LNCAP (cell line): ENCODE measurements at regions not wholly inside any gene's neighbourhood (a gene's known extent, or its start where the extent isn't known, plus 50 kb on each side); places are given as distances from the start of the nearest gene placed in this dataset.

ENCODE experiments used
- TF ChIP-seq, protein P1 (sequence below): fragments of 450-650 bp; IDR thresholded peaks from 2 replicates; pipeline ENCODE4 v1.5.1; 2017; ENCODE audit warnings: mild to moderate bottlenecking

DNA sequence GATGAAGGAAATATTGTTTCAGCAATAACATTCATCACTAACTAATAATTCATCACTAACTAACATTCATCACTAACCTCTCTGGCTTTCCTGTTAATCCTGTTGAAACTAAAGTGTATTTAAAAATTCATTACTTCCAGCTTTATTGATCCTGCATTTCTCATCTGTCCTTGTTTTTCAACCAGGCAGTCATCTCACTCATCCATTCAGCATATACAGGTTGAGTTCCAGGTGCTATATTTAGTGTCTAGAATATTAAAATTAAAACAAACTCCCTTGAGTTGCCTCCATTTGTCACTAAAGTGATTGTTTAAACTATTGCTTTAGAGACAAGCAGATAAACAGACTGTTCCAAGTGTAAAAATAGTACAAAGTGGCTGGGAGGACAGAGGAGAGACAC lies 58.1 kb downstream of the ATXN7L3B start:
- TF ChIP-seq, protein P1, sequence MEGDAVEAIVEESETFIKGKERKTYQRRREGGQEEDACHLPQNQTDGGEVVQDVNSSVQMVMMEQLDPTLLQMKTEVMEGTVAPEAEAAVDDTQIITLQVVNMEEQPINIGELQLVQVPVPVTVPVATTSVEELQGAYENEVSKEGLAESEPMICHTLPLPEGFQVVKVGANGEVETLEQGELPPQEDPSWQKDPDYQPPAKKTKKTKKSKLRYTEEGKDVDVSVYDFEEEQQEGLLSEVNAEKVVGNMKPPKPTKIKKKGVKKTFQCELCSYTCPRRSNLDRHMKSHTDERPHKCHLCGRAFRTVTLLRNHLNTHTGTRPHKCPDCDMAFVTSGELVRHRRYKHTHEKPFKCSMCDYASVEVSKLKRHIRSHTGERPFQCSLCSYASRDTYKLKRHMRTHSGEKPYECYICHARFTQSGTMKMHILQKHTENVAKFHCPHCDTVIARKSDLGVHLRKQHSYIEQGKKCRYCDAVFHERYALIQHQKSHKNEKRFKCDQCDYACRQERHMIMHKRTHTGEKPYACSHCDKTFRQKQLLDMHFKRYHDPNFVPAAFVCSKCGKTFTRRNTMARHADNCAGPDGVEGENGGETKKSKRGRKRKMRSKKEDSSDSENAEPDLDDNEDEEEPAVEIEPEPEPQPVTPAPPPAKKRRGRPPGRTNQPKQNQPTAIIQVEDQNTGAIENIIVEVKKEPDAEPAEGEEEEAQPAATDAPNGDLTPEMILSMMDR, result no peak

DNA sequence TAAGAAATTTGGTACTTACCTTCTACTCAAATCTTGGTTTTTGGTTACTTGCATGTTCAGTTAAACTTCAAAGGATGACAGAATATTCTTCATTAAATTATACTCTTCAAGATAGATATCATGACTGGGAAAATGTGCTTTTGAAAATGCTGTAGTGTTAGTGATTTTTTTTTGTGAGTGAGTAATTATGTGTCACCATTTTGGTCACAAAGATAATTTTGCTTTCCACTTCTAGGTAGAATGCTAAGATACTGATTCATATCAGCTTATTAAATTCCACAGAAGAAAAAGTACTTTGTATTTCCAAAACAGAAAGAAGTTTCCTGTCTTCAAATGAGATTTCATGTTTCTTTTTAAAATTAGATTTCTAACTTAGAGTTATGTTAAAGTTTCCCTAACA lies 61.2 kb downstream of the ATXN7L3B start:
- TF ChIP-seq, protein P1, result no peak

DNA sequence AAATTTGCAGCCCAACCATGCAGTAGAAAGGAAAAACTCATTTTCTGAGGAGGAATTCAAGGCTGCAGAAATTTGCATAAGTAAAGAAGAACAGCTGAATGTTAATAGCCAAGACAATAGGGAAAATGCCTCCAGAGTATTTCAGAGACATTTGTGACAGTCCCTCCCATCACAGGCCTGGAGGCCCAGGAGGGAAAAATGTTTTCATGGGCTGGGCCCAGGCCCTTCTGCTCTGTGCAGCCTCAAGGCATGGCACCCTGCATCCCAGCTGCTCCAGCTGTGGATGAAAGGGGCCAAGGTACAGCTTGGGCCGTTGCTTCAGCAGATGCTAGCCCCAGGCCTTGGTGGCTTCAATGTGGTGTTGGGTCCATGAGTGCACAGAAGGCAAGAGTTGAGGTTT lies 62.3 kb downstream of the ATXN7L3B start:
- TF ChIP-seq, protein P1, result no peak

DNA sequence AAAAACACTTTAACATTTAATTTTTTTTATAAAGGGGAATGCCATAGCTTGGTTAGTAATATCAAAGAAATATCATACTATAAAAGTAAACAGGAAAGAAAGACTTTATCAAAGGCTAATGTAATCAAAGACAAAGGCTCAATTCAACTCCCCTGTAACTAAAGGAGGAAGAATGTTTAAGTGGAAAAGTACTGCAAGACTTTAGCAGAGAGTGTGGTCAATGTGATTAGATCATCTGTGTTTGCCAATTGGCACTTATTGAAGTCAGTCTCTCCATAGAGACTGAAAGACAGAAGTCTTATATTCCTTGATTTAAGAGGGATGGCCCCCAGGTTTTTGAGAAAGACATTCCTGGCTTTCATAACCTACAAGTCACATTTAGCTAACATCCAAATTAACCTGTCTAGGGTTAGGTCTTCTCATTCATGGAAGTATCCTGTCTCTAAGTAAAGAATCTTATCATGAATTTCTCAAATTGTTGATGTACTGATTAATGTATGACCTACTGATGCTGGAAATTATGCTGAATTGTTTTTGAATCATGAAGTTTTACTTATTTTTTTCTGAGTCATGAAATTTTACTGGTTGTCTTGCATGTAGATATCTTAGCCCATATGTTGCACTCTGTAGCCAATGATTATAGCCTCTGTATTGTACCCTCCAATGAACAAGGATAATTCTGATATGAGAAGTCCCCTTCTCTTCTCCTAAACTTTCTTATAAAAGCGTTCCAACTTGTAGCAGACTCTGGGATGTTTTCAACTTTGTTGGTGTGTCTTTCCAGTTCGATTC lies 65.4 kb downstream of the ATXN7L3B start:
- TF ChIP-seq, protein P1, result no peak

DNA sequence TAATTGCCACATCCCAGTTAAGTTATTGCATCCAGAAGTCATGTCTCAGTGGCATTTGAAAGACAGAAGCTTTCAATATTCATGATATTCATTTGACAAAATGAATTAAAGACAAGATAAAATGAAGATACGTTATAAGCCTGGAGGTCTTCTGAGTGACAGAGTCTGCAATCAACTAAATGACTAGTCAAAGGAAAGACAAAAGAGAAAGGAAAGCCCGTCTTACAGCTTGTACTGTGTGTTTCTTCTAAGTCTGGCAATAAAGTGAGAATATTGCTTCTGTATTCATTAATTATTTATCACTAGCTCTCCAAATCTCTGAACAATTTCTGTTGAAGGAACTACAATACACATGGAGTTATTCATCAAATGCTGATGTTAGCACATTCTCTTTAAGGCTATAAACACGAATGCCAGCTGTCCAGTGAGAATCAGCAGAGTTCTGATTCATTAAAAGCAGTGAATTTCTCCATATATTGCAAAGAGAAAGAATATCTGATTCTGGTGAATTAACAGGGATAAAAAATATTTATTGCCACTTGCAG lies 70.7 kb downstream of the ATXN7L3B start:
- TF ChIP-seq, protein P1, result no peak

DNA sequence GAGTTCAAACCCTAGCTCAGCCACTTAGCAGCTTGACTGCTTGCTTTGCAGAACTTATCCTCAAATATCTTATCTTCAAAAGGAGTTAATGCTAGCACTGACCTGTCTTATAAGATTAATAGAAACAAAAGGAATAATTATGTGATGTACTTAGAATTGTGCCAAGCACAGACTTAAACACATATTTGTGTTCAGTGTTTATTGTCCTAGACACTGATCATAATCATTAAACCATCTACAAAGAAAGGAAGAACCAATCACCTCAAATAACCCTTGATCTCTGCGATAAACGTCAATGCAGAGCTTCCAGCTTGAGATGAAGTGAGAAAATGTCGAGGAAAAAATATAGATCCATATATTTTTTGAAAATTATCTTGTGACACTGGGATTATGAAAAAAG lies 73.1 kb downstream of the ATXN7L3B start:
- TF ChIP-seq, protein P1, result no peak

DNA sequence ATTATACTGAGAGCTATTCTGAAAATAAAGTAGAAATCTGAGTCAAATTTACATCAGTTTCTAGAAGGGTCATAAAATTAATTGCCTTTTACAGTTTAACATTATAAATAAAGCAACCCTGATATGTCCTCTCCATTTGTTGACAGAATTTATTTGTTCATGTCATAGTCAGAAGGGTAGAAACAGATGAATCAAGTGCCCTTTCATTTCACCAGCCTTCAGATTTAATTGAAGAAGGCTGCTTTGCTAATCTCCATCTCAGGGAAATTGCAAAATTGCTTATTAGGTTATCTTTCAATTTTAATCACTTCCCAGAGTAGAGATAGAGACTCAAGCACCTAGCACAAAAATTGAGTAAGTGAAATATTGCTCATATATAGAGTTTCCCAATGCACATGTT lies 76.8 kb downstream of the ATXN7L3B start:
- TF ChIP-seq, protein P1, result no peak
